ENCODE measurements at regions not wholly inside any gene's neighbourhood (a gene's known extent, or its start where the extent isn't known, plus 50 kb on each side); places are given as distances from the start of the nearest gene placed in this dataset.

DNA sequence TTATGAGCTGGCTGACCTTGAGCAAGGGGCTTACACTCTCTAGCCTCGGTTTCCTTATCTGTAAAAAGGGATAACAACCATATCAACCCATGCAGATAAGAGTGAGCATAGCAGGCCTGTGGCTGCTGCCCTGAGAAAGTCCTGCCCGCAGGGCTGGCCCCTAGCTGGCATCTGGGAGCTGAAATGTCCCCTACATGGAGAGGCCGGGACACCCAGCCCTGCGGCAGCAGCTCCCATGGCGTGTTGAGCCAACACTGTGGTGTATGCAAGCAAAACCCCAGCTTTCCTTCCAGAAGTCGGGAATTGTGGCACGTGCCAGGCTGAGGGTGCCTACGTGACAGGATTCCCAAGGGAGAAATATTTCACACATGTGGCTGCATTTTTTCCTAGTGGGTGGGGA is 358.9 kb downstream of the CTTN start:
- no peak for DNase-seq
- H3K23ac ChIP-seq (ENCODE audit: insufficient read length, low read depth, low read length): no peak overlapping the region
- no peaks in the 10 kb centered on the region for H3K79me2 ChIP-seq (ENCODE audit: insufficient read depth, low read length)
- no peak overlapping the region for H2AFZ ChIP-seq (ENCODE audit: low read length)
- no peak overlapping the region for H2BK120ac ChIP-seq (ENCODE audit: low read depth, low read length, poor library complexity, severe bottlenecking)
- H3K23me2 ChIP-seq (ENCODE audit: insufficient read length, low read depth, low read length, poor library complexity, severe bottlenecking): no peaks in the 10 kb centered on the region
- Mint-ChIP-seq H3K27me3 (ENCODE audit: low read depth) (peaks cover 2% of the 10 kb centered on the region), H3K27ac (peak overlapping the region in 1 of 3 experiments; percentile 72; a peak in 1 of 7 replicates), H3K4me1 (peaks cover 20 to 26% of the 10 kb centered on the region in 2 experiments), H3K36me3 (ENCODE audit: insufficient read depth in 1 of 3, low read depth in 3 of 3) (peaks cover 7 to 13% (median 10%) of the 10 kb centered on the region in 3 experiments), H3K9me3 (peaks cover 9% of the 10 kb centered on the region in 2 experiments), H3K4me3 (no peak overlapping the region)
- H3K4me2 ChIP-seq (ENCODE audit: insufficient read depth, insufficient read length, low read length): no peak overlapping the region
- TF ChIP-seq, protein P1, sequence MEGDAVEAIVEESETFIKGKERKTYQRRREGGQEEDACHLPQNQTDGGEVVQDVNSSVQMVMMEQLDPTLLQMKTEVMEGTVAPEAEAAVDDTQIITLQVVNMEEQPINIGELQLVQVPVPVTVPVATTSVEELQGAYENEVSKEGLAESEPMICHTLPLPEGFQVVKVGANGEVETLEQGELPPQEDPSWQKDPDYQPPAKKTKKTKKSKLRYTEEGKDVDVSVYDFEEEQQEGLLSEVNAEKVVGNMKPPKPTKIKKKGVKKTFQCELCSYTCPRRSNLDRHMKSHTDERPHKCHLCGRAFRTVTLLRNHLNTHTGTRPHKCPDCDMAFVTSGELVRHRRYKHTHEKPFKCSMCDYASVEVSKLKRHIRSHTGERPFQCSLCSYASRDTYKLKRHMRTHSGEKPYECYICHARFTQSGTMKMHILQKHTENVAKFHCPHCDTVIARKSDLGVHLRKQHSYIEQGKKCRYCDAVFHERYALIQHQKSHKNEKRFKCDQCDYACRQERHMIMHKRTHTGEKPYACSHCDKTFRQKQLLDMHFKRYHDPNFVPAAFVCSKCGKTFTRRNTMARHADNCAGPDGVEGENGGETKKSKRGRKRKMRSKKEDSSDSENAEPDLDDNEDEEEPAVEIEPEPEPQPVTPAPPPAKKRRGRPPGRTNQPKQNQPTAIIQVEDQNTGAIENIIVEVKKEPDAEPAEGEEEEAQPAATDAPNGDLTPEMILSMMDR (conservative IDR thresholded peaks at IDR 0.05): no peak
- no peak overlapping the region for H3K27ac ChIP-seq (ENCODE audit: insufficient read length, low read depth, low read length)
- H3K4me1 ChIP-seq (ENCODE audit: insufficient read depth, low read length): no peaks in the 10 kb centered on the region; the same call in 1 of the 2 replicates
- no peak overlapping the region for H4K91ac ChIP-seq (ENCODE audit: insufficient read length, low read depth, low read length)
- WGBS (ENCODE audit: extremely low coverage, insufficient read length, low lambda C conversion rate): no CpG with 5 or more reads among the region's 8 CpGs
- no peaks in the 10 kb centered on the region for H3K27me3 ChIP-seq (ENCODE audit: insufficient read depth, low read length)
- H2AK5ac ChIP-seq (ENCODE audit: insufficient read length, low read length): no peak overlapping the region
- H3K14ac ChIP-seq (ENCODE audit: insufficient read depth, low read length): no peak overlapping the region
- H4K5ac ChIP-seq (ENCODE audit: insufficient read length, low read depth, low read length): no peak overlapping the region
- H4K20me1 ChIP-seq (ENCODE audit: control insufficient read depth, insufficient read depth, insufficient read length): no peaks in the 10 kb centered on the region
- no peak overlapping the region for H2BK5ac ChIP-seq (ENCODE audit: insufficient read length, low read length)
- no peak overlapping the region for H2BK20ac ChIP-seq (ENCODE audit: low read depth, low read length, poor library complexity, severe bottlenecking)
- no peak overlapping the region for H3K4ac ChIP-seq (ENCODE audit: low read depth, low read length)
- H3K79me1 ChIP-seq (ENCODE audit: insufficient read depth, low read depth, low read length, poor library complexity, severe bottlenecking): no peaks in the 10 kb centered on the region
- no peak overlapping the region for H3K9ac ChIP-seq (ENCODE audit: extremely low read depth, insufficient read length, low read length)
- no peak overlapping the region for H2BK12ac ChIP-seq (ENCODE audit: insufficient read length, low read depth, low read length)
- no peak overlapping the region for H4K8ac ChIP-seq (replicated peaks; ENCODE audit: insufficient read length, low read depth, low read length)
- no peak overlapping the region for H3K18ac ChIP-seq (ENCODE audit: insufficient read length, low read depth, low read length)
- H2BK15ac ChIP-seq (ENCODE audit: low read depth, low read length): no peak overlapping the region
- no peaks in the 10 kb centered on the region for H3K9me3 ChIP-seq (ENCODE audit: control insufficient read depth, low read depth, low read length)
- no peak overlapping the region for H3K56ac ChIP-seq (ENCODE audit: insufficient read length, low read depth, low read length)
- H3T11ph ChIP-seq (ENCODE audit: low read length): no peak overlapping the region
